ENCODE measurements at regions not wholly inside any gene's neighbourhood (a gene's known extent, or its start where the extent isn't known, plus 50 kb on each side); places are given as distances from the start of the nearest gene placed in this dataset.

- ChIA-PET CTCF (no interaction called here), POLR2A (no interaction called here)
- Mint-ChIP-seq H3K36me3 (peaks cover 6% of the 10 kb centered on the region; the same call in 1 of the 2 replicates), H3K4me1 (0 out of 2 replicates have a peak, but pooled peaks cover 3% of the 10 kb centered on the region), H3K27ac (no peak overlapping the region), H3K9me3 (peaks cover 16% of the 10 kb centered on the region), H3K4me3 (no peak overlapping the region), H3K27me3 (ENCODE audit: low read depth) (no peaks in the 10 kb centered on the region; the same call in 1 of the 2 replicates)
- no peak for ATAC-seq
- no peak for TF ChIP-seq OVOL2 (CRISPR knock-in tag; IDR thresholded peaks at IDR 0.05; ENCODE audit: borderline replicate concordance)
- TF ChIP-seq CBFB (CRISPR knock-in tag; IDR thresholded peaks at IDR 0.05; ENCODE audit: low read depth) = no peak
- TF ChIP-seq ZNF232 (CRISPR knock-in tag; IDR thresholded peaks at IDR 0.05) = no peak
- TF ChIP-seq JUN (CRISPR knock-in tag; IDR thresholded peaks at IDR 0.05) = no peak
- TF ChIP-seq AFF4 (CRISPR knock-in tag; IDR thresholded peaks at IDR 0.05; ENCODE audit: borderline replicate concordance) = no peak
- no peak for TF ChIP-seq RORB (CRISPR knock-in tag; IDR thresholded peaks at IDR 0.05)
- no peak for TF ChIP-seq TEAD4 (CRISPR knock-in tag; IDR thresholded peaks at IDR 0.05)
- TF ChIP-seq ATF3 (CRISPR knock-in tag; conservative IDR thresholded peaks at IDR 0.05) = no peak
- TF ChIP-seq RELA (CRISPR knock-in tag; IDR thresholded peaks at IDR 0.05; ENCODE audit: borderline replicate concordance) = no peak
- TF ChIP-seq E2F4 (CRISPR knock-in tag; IDR thresholded peaks at IDR 0.05; ENCODE audit: borderline replicate concordance, low read depth) = no peak
- TF ChIP-seq IRF2 (CRISPR knock-in tag; IDR thresholded peaks at IDR 0.05; ENCODE audit: borderline replicate concordance, low read depth) = no peak
- no peak for TF ChIP-seq ZNF121 (CRISPR knock-in tag; IDR thresholded peaks at IDR 0.05)
- TF ChIP-seq NFYB (CRISPR knock-in tag; conservative IDR thresholded peaks at IDR 0.05; ENCODE audit: low read depth) = no peak
- no peak for TF ChIP-seq NFE2L1 (CRISPR knock-in tag; IDR thresholded peaks at IDR 0.05)
- no peak for TF ChIP-seq FOXJ3 (CRISPR knock-in tag; IDR thresholded peaks at IDR 0.05; ENCODE audit: borderline replicate concordance)
- TF ChIP-seq ZSCAN18 (CRISPR knock-in tag; IDR thresholded peaks at IDR 0.05) = no peak
- no peak for TF ChIP-seq ETV6 (CRISPR knock-in tag; IDR thresholded peaks at IDR 0.05)
- TF ChIP-seq FOXP4 (CRISPR knock-in tag; IDR thresholded peaks at IDR 0.05) = no peak
- no peak for DNase-seq (ENCODE audit: low spot score)
Measured at GRCh38 chr18:33821503-33821902, 243.5 kb downstream of the ASXL3 start.

Data from WTC11 (cell line).